NCI-H128 (cell line): ENCODE measurements at regions not wholly inside any gene's neighbourhood (a gene's known extent, or its start where the extent isn't known, plus 50 kb on each side); places are given as distances from the start of the nearest gene placed in this dataset.

Experiments
- DNase-seq: peaks from one replicate; lab custom pipeline; 2025; ENCODE audit not compliant: unreplicated experiment; lab: John Stamatoyannopoulos, UW

DNA sequence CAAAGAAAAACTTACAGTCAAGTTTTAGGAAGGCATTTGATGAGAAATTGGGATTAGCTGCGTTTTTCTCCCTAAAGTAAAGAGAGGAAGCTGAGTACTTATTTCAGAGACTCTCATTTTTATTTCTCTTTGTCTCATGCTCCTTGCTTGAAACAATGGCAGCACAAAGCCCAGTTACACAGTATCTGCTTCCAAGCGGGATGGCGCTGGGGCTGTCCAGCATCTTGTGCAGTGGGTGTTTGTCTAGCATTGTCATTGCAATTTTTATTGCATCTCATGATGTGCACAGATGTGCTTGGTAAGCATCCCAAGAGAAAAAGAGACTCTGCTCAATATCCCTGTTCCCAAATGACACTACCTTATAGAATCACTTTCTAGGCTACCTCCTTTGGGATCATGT, 102.8 kb upstream of the ZNF521 start:
- no peak for DNase-seq

DNA sequence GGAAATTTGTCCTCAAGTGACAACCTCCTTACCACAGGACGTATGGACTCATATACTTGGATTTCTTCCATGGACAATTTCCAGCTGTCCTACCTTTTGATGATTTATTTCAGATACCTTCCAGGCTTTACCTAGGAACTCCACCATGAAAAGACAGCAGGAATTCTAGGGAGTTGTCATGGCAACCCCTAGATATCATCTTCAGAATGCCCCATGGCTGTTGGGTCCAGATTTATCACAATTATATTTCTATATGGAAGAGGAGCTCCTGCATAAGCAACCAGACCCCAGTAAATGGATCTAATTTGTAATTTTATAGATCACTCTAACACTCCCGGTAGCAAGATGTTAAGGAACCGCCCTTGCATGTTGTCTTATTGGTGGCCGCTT, 102.3 kb upstream of the ZNF521 start:
- no peak for DNase-seq

DNA sequence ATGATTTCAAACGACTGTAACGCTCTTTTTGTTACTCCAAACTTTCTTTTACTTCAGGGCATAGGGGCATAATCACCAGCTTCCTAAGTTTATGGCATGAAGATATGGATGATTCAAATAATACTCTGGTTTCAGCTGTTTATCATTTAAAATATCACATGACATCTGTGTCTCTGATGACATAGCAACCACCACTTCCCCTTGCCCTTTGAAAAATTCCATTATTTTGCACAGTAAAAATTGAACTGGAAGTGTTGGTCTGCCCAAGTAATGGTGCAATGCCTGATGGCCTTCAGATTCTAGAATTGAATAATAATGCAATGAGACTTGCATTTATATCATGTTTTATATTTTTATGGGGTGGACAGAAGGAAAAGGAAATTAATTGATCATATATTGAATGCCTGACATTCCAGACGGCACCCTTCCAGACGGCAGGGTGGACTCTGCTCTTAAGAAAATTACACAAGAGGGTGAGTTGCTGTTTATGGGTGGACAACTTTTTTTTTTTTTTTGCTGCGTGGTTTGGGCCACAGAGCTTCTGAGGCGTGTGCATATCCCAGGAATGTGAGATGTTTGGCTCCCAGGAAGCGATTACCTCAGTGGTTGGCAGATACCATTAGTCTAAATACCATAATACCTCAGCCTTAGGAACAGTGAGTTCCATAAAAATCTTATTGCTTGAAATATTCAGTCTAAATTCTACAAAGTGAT, 101.7 kb upstream of the ZNF521 start:
- no peak for DNase-seq

DNA sequence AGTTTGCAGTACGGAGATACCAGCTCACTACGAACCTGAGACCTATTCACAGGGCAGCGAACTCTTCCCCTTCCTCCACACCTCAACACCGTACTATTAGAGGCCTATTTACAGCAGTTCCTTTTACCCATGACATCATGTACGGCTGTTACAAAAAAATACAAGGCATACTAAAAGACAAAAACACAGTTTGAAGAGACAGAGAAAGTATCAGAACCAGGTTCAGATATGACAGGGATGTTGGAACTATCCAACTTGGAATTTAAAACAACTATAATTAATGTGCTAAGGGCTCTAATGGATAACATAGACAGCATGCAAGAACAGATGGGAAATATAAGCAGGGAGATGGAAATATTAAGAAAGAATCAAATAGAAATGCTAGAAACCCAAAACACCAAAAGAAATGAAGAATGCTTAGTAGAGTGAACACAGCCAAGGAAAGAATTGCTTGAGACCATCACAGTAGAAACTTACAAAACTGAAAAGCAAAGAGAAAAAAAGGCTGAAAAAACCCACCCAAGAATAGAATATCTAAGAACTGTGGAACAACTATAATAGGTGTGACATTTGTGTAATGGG, 99.2 kb upstream of the ZNF521 start:
- DNase-seq = no peak

DNA sequence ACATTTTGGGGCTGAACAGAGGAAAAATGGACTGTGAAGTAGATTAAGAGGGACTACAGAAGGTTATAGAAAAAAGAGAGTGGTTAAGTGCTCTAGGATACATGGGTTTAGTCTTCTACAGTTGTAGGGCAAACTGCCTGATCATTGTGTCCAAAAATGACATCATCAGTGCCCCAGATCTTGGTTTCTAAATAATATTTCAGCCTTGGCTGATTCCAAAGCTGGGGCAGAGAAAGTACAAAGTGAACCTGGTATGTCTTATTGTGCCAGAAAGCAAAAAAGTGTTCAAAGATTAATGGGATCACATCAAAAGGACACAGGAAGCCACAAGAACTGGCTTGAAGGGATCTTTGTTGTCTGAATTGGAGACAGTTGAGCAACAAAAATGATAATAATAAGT, 97.1 kb upstream of the ZNF521 start:
- DNase-seq = no peak

DNA sequence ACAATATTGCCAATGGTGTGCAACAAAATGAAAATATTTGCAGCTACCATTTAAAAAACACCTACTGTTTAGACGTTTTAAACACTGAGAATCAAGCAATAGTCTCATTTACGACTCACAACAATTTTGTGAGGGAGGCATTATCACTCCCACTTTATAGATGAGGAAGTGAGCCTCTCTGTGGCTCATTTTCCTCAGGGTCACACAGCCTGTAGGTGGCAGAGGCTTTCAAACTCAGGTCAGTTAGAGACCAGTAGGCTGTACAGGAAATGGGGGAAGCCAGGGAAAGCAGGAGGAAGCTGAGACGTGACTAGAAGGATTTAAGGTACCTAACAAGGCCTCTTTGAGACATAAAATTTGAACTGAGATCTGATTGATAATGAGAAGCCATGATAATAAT, 95.0 kb upstream of the ZNF521 start:
- no peak for DNase-seq

DNA sequence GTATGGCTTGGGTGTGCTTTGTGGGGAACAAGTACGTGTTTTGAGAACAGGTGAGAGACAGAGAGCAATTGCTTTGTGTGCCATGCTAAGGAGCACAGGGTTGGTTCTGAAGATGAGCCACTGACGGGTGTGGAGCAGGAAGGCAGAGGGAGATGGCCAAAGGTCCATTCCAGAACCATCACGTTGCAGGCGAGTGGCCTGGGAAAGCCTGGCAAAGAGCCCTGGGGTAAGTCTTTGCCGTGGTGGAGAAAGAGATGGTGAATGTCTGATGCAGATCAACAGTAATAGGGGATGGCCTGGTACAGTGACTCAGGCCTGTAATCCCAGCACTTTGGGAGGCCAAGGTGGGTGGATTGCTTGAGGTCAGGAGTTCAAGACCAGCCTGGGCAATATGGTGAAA, 93.5 kb upstream of the ZNF521 start:
- DNase-seq = no peak

DNA sequence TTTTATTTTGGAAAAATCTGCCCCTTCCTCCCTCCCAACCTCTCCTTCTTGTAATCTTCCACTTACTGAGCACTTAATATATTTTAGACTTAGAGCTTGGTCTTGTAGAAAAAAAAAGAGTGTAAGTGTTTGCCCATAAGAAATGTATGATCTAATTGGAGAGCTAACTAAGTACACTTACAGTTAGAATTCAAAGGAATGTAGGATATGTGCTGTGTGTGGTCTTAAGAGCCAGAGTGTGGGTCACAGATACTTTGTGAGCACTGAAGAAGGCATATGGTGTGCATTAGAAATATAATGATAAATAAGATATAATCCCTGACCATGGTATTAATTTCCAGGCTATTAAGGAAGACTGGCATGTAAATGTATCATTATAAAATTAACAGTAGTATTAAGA, 91.8 kb upstream of the ZNF521 start:
- no peak for DNase-seq

DNA sequence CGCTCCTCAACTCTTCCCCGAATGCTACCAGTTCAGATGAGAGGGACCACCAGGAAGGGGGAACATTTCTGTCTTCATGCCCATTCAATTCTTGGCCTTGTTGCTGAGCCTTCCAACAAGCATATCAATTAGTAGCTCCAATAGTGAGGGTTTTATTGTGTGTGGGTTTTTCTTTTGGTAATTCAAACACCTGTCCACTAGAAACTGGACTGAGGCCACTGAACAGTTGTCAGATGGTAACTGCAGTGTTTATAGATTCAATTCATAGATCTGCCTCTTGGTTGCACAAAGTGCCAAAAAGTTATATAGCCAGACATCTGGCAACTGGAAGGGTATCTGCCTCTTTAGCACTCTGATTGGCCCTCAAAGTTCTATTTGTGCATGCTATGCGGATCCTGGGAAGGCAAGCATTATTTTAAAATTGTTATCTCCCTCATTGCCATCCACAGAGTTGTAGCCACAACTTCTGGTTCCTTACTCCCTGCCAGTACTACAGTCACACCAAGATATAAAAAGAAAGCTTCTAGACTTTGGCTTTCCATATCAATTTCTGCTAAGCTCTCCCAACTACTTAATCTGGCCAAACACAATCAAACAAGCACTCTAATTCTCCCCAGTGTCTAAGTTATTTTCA, 83.3 kb upstream of the ZNF521 start:
- no peak for DNase-seq

DNA sequence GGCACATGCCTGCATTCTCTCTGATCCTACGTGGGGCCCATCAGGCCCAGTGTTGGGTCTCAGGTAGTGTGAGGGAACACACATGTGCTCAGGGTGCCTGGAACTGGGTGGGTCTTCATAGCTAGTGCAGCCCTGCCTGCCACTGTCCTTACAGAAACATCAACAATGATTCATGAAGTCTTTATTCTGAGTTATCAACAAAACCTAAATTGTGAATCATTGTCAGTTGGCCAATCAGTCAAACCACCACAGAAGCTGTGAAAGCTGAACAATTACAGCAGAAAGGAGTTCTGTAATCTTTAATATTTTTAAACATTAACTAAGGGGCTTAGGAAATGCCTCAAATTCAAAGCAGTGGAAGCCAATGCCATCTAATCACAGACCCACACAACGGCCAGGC, 82.8 kb upstream of the ZNF521 start:
- DNase-seq = no peak

DNA sequence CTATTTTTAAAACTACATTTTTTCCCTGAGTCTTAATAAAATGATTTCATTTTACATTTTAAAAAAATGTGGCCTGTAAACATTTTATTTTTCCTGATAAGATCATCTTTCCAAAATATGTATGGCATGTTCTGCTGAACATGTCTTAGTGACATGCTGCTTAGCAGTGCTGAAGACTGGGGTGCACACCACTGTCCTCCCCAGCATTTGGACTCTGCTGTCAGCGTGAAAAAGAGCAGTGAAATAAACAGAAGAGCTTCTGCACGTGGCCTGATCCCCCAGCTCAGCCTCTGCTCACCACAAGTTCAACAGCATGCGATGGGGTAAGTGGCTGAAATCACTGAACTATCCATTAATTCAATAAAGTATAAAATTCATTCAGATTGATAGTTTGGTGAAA, 81.6 kb upstream of the ZNF521 start:
- DNase-seq = no peak

DNA sequence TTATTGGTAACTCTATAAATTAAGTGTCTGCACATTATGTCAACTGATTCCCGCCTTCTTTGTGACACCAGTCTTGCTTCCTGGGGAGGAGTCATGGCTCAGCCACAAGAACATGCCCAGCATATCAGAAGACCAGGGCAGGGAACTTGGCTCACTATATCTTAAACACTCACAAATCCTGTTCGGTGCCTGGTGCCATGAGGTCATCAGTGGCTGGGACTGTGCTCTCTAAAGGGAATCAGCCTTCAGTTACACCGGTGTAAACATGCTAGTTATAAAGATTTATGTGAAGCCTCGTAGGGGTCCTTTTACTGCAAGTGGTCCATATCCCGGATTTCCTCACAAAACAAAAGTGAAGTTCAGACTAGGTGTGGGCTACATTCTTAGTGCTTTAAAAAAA, 73.1 kb upstream of the ZNF521 start:
- DNase-seq = no peak

DNA sequence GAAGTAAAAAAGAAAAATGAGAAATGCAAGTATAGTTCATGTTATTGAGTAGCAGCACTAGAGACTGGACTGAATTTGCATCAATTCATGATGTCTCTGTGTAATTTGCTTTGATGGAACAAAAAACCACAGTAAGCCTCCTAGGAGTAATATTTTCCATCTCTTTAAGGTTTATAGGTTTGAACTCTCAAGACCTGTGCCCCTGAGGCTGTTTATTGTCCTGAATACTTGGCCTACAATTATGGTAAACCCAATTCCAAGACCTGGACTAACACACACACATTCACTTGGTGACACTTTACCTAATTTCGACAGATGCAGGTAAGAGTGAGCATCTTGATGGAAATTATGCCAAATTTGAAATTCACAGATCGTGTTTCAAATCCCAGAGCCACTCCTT, 71.8 kb upstream of the ZNF521 start:
- DNase-seq = no peak

DNA sequence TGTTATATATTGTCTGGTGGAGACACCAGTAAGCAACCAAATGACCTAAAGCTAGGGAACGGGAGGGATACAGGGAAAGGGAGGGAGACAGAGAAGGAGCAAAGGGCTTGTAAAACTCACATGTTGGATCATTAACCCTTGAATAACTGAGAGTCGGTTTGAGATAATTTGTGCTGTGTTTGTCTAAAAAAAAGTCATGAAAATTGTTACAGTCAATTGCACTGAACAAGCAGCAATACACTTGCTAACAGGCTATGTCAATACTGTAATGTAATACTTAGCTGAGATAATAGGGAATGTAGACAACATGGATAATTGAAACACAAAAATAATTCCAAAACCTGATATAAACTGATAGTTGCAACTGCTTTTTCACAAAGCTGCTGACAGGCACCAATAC, 71.3 kb upstream of the ZNF521 start:
- DNase-seq = no peak

DNA sequence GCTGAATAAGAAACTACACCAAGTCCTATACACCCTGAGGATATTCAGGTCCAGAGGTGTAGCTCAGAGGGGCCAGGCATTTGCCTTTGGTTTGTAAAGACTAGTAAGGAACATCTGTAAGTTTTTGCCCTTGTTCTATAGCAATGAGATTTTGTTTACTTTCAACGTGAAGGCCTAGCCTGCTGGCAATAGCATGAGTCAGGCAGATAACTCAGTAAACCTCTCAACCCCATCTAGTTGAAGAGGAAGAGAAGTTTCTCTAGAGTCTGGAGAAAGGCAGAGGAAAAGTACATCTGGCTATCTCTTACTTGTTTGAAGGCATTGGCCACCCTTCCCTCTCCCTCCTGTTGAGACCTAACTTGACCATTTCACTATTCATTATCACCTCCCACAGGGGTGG, 70.3 kb upstream of the ZNF521 start:
- DNase-seq = no peak

DNA sequence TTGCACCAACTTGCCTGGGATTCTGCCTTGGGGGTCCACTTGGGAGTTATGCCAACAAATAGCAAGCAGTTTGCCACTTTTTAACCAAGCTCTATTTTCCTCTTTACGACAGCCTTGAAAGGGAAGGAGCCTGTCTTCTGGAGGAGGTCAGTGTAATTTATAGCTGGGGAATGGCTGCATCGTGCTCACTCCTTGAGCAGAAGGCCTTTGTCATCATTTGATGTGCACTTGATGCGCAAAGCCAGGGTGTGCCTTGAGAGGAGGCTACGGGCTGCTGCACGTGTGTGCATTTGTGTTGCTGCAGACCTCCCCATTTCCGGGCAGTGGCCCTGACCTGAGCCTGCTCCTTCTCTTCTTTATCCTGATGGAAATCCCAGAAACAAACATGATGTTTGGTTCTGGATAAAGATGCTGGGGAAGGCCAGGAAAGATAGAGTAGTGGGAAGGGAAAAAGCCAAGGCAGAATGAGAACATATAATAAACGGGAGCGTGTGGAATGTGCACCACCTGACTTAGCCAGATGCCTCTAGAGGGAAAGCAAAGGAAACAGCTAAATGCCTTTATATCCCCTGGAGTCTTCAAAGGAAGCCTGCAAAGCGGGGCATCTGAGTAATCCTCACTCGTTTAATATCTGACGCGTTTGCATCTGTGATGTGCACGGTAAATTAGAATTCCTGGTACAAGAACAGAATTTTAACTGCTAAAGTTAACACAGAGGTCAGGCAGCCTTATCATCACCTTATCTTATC, 68.3 kb upstream of the ZNF521 start:
- DNase-seq = no peak

DNA sequence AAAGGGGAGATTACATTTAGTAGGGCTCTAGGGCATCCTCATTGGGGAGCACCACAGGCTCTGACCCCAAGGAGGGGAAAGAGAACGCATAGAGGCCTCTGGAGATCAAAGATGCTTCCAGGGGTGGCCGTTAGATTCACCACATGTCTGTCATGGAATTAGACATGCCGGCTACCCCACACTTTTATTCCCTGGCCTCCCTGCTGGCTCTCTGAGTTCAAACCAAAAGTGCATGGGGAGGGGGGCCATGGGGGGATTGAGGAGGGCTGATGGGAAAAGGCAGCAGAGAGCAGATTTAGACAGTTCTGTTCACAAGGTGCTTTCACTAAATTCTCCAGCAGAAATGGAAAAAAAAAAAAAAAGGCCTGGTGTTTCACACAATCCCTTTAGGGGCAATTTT, 64.4 kb upstream of the ZNF521 start:
- DNase-seq = no peak

DNA sequence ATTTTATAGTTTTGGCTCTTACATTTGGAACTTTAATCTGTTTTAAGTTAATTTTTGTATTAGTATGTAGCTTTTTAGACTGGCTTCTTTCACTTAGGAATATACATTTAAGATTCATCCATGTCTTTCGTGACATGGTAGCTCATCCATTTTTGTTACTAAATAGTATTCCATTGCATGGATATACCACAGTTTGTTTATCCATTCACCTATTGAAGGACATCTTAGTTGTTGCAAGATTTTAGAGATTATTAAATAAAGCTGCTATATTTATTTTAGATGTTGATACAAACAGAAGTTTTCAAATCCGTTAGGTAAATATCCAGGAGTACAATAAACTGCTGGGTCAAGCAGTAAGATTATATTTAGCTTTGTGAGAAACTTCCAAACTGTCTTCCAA, 58.0 kb upstream of the ZNF521 start:
- no peak for DNase-seq

DNA sequence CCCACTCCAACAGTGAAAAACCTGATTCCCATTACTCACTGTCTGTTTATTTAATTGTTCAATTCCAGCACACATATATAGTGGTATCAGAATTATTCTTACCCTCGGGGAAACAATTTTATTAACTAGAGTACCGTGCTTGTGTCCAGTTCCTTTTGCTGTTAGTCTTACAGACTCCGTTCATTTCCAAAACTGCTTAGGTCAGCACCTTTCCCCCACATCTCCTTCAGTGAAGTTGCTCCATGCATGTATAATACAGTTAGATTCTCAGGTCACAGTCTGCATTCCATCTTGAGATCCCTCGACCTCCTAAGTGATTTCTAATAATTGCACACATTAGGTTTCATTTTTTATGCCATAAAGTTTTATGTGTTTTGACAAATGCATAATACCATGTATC, 56.3 kb upstream of the ZNF521 start:
- DNase-seq = no peak
